ENCODE measurements at regions not wholly inside any gene's neighbourhood (a gene's known extent, or its start where the extent isn't known, plus 50 kb on each side); places are given as distances from the start of the nearest gene placed in this dataset.
"Not testable (repeated sequence)": the region's sequence is repeated elsewhere in the genome, so short reads cannot be mapped to it uniquely, and the experiment has no call there.

- DNase-seq (ENCODE audit: low read depth in 2 of 2), result no peak
Observed at GRCh38 chr4:123638834-123639233, 242.2 kb downstream of the SPRY1 start.

GRCh38 chr4:123640271-123640670 is 243.7 kb downstream of the SPRY1 start:
- no peak for DNase-seq (ENCODE audit: low read depth in 2 of 2)

- no peak for DNase-seq (ENCODE audit: low read depth in 2 of 2)
Observed at GRCh38 chr4:123640824-123641223, 244.2 kb downstream of the SPRY1 start.

- no peak for DNase-seq (ENCODE audit: low read depth in 2 of 2)
Observed at GRCh38 chr4:123643691-123644090, 247.1 kb downstream of the SPRY1 start.

GRCh38 chr4:123649250-123649644 is 252.7 kb downstream of the SPRY1 start:
- DNase-seq (ENCODE audit: low read depth in 2 of 2), result no peak

- no peak for DNase-seq (ENCODE audit: low read depth in 2 of 2)
Observed at GRCh38 chr4:123649645-123650391, 253.2 kb downstream of the SPRY1 start.

- no peak for DNase-seq (ENCODE audit: low read depth in 2 of 2)
Observed at GRCh38 chr4:123651066-123651465, 254.5 kb downstream of the SPRY1 start.

- no peak for DNase-seq (ENCODE audit: low read depth in 2 of 2)
Observed at GRCh38 chr4:123651536-123652180, 255.1 kb downstream of the SPRY1 start.

GRCh38 chr4:123652476-123652875 is 255.9 kb downstream of the SPRY1 start:
- no peak for DNase-seq (ENCODE audit: low read depth in 2 of 2)

- DNase-seq (ENCODE audit: low read depth in 2 of 2), result no peak
Observed at GRCh38 chr4:123653236-123653635, 256.6 kb downstream of the SPRY1 start.

- not testable (repeated sequence) for DNase-seq (ENCODE audit: low read depth in 2 of 2)
Observed at GRCh38 chr4:123656746-123657294, 260.2 kb downstream of the SPRY1 start.

- DNase-seq (ENCODE audit: low read depth in 2 of 2), result not testable (repeated sequence)
Observed at GRCh38 chr4:123657606-123658005, 261.0 kb downstream of the SPRY1 start.

- no peak for DNase-seq (ENCODE audit: low read depth in 2 of 2)
Observed at GRCh38 chr4:123659262-123659661, 262.7 kb downstream of the SPRY1 start.

- DNase-seq (ENCODE audit: low read depth in 2 of 2), result no peak
Observed at GRCh38 chr4:123659730-123660129, 263.1 kb downstream of the SPRY1 start.

GRCh38 chr4:123661080-123661737 is 264.6 kb downstream of the SPRY1 start:
- DNase-seq (ENCODE audit: low read depth in 2 of 2), result no peak

- no peak for DNase-seq (ENCODE audit: low read depth in 2 of 2)
Observed at GRCh38 chr4:123662827-123663226, 266.2 kb downstream of the SPRY1 start.

- no peak for DNase-seq (ENCODE audit: low read depth in 2 of 2)
Observed at GRCh38 chr4:123666486-123666885, 269.9 kb downstream of the SPRY1 start.

- DNase-seq (ENCODE audit: low read depth in 2 of 2), result no peak
Observed at GRCh38 chr4:123667496-123667895, 270.9 kb downstream of the SPRY1 start.

- no peak for DNase-seq (ENCODE audit: low read depth in 2 of 2)
Observed at GRCh38 chr4:123667991-123668390, 271.4 kb downstream of the SPRY1 start.

- no peak for DNase-seq (ENCODE audit: low read depth in 2 of 2)
Observed at GRCh38 chr4:123671636-123672404, 275.2 kb downstream of the SPRY1 start.

GRCh38 chr4:123672987-123673386 is 276.4 kb downstream of the SPRY1 start:
- no peak for DNase-seq (ENCODE audit: low read depth in 2 of 2)

GRCh38 chr4:123673971-123674370 is 277.4 kb downstream of the SPRY1 start:
- no peak for DNase-seq (ENCODE audit: low read depth in 2 of 2)

All from stimulated activated CD4-positive, alpha-beta T cell treated with anti-CD3 and anti-CD28 coated beads, Interleukin-1b, Interleukin-23, amount 100 ng/mL, for 4 hours (primary cell).